ENCODE measurements at regions not wholly inside any gene's neighbourhood (a gene's known extent, or its start where the extent isn't known, plus 50 kb on each side); places are given as distances from the start of the nearest gene placed in this dataset.
"Not testable (repeated sequence)": the region's sequence is repeated elsewhere in the genome, so short reads cannot be mapped to it uniquely, and the experiment has no call there.

GRCh38 chr15:62653122-62653521 lies 389.4 kb upstream of the TPM1 start:
- no peak for DNase-seq

GRCh38 chr15:62656071-62656470 lies 386.5 kb upstream of the TPM1 start:
- no peak for DNase-seq

GRCh38 chr15:62657501-62657900 lies 385.0 kb upstream of the TPM1 start:
- not testable (repeated sequence) for DNase-seq

- DNase-seq = no peak
Measured at GRCh38 chr15:62658498-62658897, 384.0 kb upstream of the TPM1 start.

- DNase-seq = no peak
Measured at GRCh38 chr15:62663547-62663946, 379.0 kb upstream of the TPM1 start.

GRCh38 chr15:62665449-62665848 lies 377.1 kb upstream of the TPM1 start:
- no peak for DNase-seq

GRCh38 chr15:62666046-62666445 lies 376.5 kb upstream of the TPM1 start:
- no peak for DNase-seq

GRCh38 chr15:62672268-62672667 lies 370.3 kb upstream of the TPM1 start:
- DNase-seq = no peak

GRCh38 chr15:62676891-62677290 lies 365.7 kb upstream of the TPM1 start:
- DNase-seq = no peak

GRCh38 chr15:62681939-62682896 lies 360.3 kb upstream of the TPM1 start:
- no peak for DNase-seq

GRCh38 chr15:62683192-62683591 lies 359.4 kb upstream of the TPM1 start:
- not testable (repeated sequence) for DNase-seq

- DNase-seq = no peak
Measured at GRCh38 chr15:62684123-62684808, 358.3 kb upstream of the TPM1 start.

- no peak for DNase-seq
Measured at GRCh38 chr15:62691008-62691407, 351.5 kb upstream of the TPM1 start.

- no peak for DNase-seq
Measured at GRCh38 chr15:62697636-62698035, 344.9 kb upstream of the TPM1 start.

GRCh38 chr15:62698646-62699045 lies 343.9 kb upstream of the TPM1 start:
- DNase-seq = no peak

GRCh38 chr15:62706317-62706716 lies 336.2 kb upstream of the TPM1 start:
- DNase-seq = no peak

- no peak for DNase-seq
Measured at GRCh38 chr15:62708470-62708869, 334.1 kb upstream of the TPM1 start.

- DNase-seq = no peak
Measured at GRCh38 chr15:62709261-62709660, 333.3 kb upstream of the TPM1 start.

GRCh38 chr15:62711691-62712454 lies 330.7 kb upstream of the TPM1 start:
- peak; percentile 7 to 11 for DNase-seq

- no peak for DNase-seq
Measured at GRCh38 chr15:62712455-62712839, 330.1 kb upstream of the TPM1 start.

- DNase-seq = no peak
Measured at GRCh38 chr15:62715946-62716345, 326.6 kb upstream of the TPM1 start.

- DNase-seq = no peak
Measured at GRCh38 chr15:62717496-62717895, 325.1 kb upstream of the TPM1 start.

- no peak for DNase-seq
Measured at GRCh38 chr15:62719316-62719715, 323.2 kb upstream of the TPM1 start.

Measured in stimulated activated CD4-positive, alpha-beta T cell treated with anti-CD3 and anti-CD28 coated beads, Interleukin-2, amount 100 ng/mL, for 48 hours (primary cell).